Glutamatergic neuron (in vitro differentiated cells): ENCODE measurements at regions not wholly inside any gene's neighbourhood (a gene's known extent, or its start where the extent isn't known, plus 50 kb on each side); places are given as distances from the start of the nearest gene placed in this dataset.

Source experiments
- DNase-seq: peaks from one replicate; pipeline ENCODE4 v3.0.0; 2022
- H3K27ac Mint-ChIP-seq: one replicate; pipeline ENCODE4 v1.8.0; 2020; ENCODE audit warnings: mild to moderate bottlenecking, mixed read lengths, inconsistent platforms; ENCODE audit not compliant: unreplicated experiment
- H3K27me3 Mint-ChIP-seq: one replicate; pipeline ENCODE4 v1.8.0; 2020; ENCODE audit warnings: mild to moderate bottlenecking, moderate library complexity, mixed read lengths, inconsistent platforms; ENCODE audit not compliant: unreplicated experiment
- H3K36me3 Mint-ChIP-seq: one replicate; pipeline ENCODE4 v1.8.0; 2020; ENCODE audit warnings: mild to moderate bottlenecking, mixed read lengths, inconsistent platforms; ENCODE audit not compliant: unreplicated experiment
- H3K4me1 Mint-ChIP-seq: one replicate; pipeline ENCODE4 v1.8.0; 2020; ENCODE audit warnings: mild to moderate bottlenecking, low read depth, mixed read lengths, inconsistent platforms; ENCODE audit not compliant: unreplicated experiment
- H3K4me3 Mint-ChIP-seq: one replicate; pipeline ENCODE4 v1.8.0; 2020; ENCODE audit warnings: mild to moderate bottlenecking, mixed read lengths, inconsistent platforms; ENCODE audit not compliant: unreplicated experiment
- H3K9me3 Mint-ChIP-seq: one replicate; pipeline ENCODE4 v1.8.0; 2020; ENCODE audit warnings: mild to moderate bottlenecking, moderate library complexity, mixed read lengths, inconsistent platforms; ENCODE audit not compliant: unreplicated experiment
- CTCF ChIP-seq: fragments of 200-600 bp; sonication (generic); IDR thresholded peaks from one replicate; pipeline ENCODE4 v1.5.0; 2021; ENCODE audit not compliant: partially characterized antibody, unreplicated experiment

GRCh38 chr7:16169537-16169936 is 251.8 kb downstream of the CRPPA start:
- no peaks in the 10 kb centered on the region for H3K27me3 Mint-ChIP-seq
- H3K4me1 Mint-ChIP-seq: no peaks in the 10 kb centered on the region
- peaks cover 6% of the 10 kb centered on the region for H3K36me3 Mint-ChIP-seq
- DNase-seq: no peak
- H3K4me3 Mint-ChIP-seq: no peak overlapping the region
- TF ChIP-seq CTCF: no peak
- peaks cover 2% of the 10 kb centered on the region for H3K9me3 Mint-ChIP-seq
- no peak overlapping the region for H3K27ac Mint-ChIP-seq

DNA sequence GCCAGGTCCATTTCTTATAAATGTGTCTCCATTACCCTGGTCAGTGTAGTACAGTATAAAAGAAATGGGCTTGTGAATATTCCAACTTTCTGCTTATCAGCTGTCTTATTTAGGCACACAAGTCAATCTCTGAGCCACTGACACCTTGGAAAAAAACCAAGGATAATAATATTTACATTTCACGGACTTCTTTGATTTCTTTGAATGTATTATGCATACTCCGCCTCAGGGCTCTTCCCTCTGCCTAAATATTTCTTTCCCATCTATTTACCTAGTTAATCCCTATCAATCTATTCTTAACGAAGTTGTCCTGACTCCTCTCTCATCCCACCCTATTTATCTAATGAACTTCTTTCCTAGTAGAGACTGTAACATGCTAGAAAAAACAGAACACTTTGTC is 253.8 kb downstream of the CRPPA start:
- no peak for TF ChIP-seq CTCF
- peaks cover 2% of the 10 kb centered on the region for H3K9me3 Mint-ChIP-seq
- DNase-seq: no peak
- H3K4me1 Mint-ChIP-seq: no peaks in the 10 kb centered on the region
- H3K4me3 Mint-ChIP-seq: no peak overlapping the region
- no peak overlapping the region for H3K27ac Mint-ChIP-seq
- peaks cover 3% of the 10 kb centered on the region for H3K27me3 Mint-ChIP-seq
- H3K36me3 Mint-ChIP-seq: peaks cover 6% of the 10 kb centered on the region

DNA sequence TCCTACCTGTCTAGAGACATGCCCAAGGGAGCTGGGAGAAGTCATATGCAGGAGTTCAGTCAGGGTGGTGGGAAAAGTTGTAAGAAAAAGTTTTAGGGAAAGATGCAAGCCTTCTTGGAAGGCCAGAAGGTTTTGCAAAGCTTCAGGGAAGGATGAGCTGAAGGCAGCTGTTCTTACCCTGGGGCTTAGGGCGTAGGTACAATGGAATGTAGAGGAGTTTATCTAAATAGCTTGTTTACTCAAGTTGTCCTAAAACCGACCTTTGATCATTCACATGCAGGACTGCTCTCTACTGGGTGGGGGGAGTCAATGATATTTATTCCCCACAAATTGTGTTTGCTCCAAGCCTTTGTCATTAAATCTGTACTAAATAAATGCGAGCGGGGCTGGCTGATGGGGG is 277.0 kb downstream of the CRPPA start:
- no peaks in the 10 kb centered on the region for H3K4me1 Mint-ChIP-seq

DNA sequence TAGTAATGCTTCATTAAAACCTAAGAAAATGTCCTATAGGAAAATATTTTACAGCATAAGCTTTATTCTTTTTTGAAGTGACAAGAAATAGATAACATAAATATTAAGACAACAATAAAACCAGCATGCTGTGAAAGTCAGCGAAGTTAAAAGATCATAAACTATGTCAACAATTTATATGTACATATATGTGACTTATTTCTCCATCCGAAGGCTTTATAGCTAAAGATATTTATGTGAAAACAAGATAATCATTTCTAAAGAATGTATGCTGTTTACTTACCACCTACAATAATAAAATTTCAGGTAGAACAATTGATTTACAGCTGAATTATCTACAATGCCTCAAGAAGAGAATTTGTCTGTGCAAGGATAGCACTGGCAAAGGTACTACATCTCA is 283.4 kb downstream of the CRPPA start:
- Mint-ChIP-seq H3K4me1 (no peaks in the 10 kb centered on the region), H3K36me3 (no peaks in the 10 kb centered on the region), H3K4me3 (no peak overlapping the region), H3K27ac (no peak overlapping the region), H3K27me3 (no peaks in the 10 kb centered on the region), H3K9me3 (no peaks in the 10 kb centered on the region)
- DNase-seq: no peak
- TF ChIP-seq CTCF: no peak

More for the DNA sequence above, 277.0 kb downstream of the CRPPA start:
- Mint-ChIP-seq H3K4me3 (no peak overlapping the region), H3K27me3 (no peaks in the 10 kb centered on the region), H3K9me3 (peaks cover 3% of the 10 kb centered on the region), H3K36me3 (peaks cover 26% of the 10 kb centered on the region), H3K27ac (no peak overlapping the region)
- no peak for TF ChIP-seq CTCF
- no peak for DNase-seq

DNA sequence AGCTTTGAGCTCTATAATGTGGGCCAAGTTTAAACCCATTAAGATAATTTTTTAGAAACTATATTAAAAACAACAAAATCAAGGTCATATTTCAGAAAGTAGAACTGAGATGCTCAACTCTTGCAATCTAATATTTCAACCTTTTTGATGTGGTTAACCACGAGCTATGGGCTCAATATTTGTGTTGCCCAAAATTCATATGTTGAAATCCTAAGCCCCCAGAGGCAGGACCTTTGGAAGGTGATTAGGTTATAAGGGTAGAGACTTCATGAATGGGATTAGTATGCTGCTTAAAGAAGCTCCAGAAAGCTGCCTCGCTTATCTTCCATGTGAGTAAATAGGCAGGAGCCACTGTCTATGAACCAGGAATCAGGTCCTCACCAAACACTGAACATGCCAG is 284.4 kb downstream of the CRPPA start:
- Mint-ChIP-seq H3K4me3 (no peak overlapping the region), H3K27ac (no peak overlapping the region), H3K36me3 (no peaks in the 10 kb centered on the region), H3K27me3 (no peaks in the 10 kb centered on the region), H3K4me1 (no peaks in the 10 kb centered on the region), H3K9me3 (no peaks in the 10 kb centered on the region)
- TF ChIP-seq CTCF: no peak
- DNase-seq: no peak
